ENCODE measurements at regions not wholly inside any gene's neighbourhood (a gene's known extent, or its start where the extent isn't known, plus 50 kb on each side); places are given as distances from the start of the nearest gene placed in this dataset.

- no peak for DNase-seq (ENCODE audit: low read depth in 2 of 2)
Measured at GRCh38 chr14:61192989-61193388, 88.1 kb downstream of the TMEM30B start.

- no peak for DNase-seq (ENCODE audit: low read depth in 2 of 2)
Measured at GRCh38 chr14:61191733-61192132, 89.4 kb downstream of the TMEM30B start.

DNA sequence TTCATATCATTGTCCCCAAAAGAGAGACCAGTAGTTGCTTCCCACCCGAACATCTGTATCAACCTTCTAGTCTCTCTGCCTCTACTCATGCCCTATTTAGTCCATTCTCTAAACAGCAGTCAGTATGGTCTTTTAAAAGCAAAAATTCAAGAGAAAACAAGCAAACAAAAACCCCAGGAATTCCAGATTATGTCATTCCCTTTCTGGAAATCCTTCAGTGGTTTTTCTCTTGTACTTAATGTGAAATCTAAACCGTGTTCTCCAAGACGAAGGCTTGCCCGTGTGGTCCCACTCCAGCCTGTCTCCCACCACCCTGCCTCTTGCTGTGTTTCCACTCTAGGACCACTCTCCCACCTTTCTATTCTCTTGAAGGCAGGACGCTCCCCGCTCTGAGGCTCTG is 90.8 kb downstream of the TMEM30B start:
- DNase-seq (ENCODE audit: low read depth in 2 of 2) = no peak

DNA sequence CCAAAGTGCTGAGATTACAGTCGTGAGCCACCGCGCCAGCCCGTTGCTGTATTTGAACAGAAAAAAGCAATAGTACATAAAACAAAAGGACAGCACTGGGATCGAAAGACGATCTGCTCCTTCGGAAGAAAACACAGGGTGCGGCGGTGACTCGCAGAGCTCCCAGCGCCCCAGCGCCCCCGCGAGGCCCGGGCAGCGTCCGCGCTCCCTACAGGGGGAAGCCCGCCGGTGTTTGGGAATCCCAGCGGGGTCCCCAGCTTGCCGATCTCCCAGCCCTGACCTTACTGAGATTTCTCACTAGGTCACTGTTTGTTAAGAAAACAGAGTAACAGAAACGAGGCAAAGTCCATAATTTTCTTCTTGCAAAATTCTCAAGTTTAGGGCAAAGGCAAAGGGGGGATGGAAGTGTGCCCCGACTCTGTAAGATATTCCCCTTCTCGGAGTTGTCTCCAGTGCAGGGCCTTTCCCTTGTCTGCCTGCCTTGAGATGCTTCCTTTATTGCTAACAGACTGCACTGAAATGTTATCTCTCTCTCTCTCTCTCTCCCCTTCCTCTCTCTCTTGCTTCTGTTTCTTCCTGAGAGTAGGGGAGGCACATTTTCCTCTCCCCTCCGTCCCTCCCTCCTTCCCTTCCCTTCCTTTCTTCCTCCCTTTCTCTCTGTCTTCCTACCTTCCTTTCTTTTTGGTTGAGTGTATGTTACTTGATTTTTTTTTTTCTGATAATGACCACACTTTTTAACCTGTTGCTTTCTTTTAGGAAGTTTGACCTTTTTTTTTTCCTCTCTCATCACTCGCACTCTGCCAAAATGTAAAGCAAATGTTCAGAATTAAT is 91.9 kb downstream of the TMEM30B start:
- DNase-seq (ENCODE audit: low read depth in 2 of 2) = peak in 1 of 2 donors; percentile 30

DNA sequence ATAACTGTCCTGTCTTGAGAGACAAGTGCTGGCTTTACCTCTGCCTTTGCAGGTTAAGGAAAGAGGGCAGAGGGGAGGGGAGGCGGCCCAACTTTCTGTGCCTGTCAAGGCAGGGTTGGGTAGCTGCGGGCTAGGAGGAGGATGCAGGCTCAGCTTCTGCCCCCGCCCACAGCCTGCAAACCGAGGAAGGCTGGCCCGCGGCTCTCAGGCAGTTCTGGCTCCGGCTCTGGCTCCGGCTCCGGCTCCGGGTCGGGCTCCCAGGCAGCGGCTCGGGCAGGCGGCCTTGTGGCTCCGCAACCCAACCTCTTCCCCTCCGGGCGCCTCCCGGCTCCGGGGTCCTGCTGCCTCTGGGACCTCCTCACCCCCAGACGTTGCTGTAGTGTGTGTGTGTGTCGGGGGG is 92.9 kb downstream of the TMEM30B start:
- DNase-seq (ENCODE audit: low read depth in 2 of 2) = no peak

GRCh38 chr14:61187196-61187905 is 93.8 kb downstream of the TMEM30B start:
- no peak for DNase-seq (ENCODE audit: low read depth in 2 of 2)

DNA sequence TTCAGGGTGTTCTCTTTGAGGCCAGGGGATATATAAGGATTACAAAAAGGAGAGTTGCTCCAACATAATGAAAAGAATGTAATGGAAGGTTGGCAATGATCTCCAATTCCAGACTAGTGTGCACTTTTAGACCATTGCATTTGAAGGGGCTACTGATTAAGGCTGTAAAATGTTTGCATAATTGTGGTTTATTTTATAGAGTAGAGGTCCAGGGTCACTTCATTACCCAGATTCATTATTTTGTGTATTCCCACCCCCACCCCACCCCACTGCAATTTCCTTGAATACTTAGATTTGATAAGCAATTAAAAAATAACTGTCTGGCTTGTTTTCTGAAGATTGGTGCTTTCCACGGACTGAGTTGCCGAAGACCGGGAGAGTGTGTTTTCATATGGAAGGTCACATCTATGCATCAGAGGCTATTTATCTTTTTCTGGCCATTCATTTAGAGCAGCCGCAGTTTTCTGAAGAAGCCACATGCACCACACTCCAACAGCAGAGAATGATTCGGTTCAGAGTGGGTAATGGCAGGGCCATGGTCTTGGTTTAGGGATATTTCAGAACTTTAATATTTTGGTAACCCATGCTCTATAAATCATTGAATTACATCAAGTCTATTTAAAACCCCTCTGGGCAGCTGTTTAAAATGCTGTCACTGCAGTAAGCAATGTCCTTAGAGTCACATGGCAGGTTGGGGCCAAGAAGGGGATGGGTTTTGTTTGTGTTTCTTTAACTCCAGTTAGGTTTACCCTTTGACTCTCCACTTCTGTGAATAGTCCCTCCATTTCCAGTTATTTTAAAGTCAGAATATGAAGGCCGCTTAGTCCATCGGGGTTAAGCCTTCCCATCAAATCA is 94.6 kb downstream of the TMEM30B start:
- no peak for DNase-seq (ENCODE audit: low read depth in 2 of 2)

GRCh38 chr14:61185534-61185933 is 95.6 kb downstream of the TMEM30B start:
- DNase-seq (ENCODE audit: low read depth in 2 of 2) = no peak

GRCh38 chr14:61184112-61184511 is 97.0 kb downstream of the TMEM30B start:
- no peak for DNase-seq (ENCODE audit: low read depth in 2 of 2)

- no peak for DNase-seq (ENCODE audit: low read depth in 2 of 2)
Measured at GRCh38 chr14:61183196-61183885, 97.8 kb downstream of the TMEM30B start.

- DNase-seq (ENCODE audit: low read depth in 2 of 2) = no peak
Measured at GRCh38 chr14:61179796-61180398, 101.2 kb downstream of the TMEM30B start.

DNA sequence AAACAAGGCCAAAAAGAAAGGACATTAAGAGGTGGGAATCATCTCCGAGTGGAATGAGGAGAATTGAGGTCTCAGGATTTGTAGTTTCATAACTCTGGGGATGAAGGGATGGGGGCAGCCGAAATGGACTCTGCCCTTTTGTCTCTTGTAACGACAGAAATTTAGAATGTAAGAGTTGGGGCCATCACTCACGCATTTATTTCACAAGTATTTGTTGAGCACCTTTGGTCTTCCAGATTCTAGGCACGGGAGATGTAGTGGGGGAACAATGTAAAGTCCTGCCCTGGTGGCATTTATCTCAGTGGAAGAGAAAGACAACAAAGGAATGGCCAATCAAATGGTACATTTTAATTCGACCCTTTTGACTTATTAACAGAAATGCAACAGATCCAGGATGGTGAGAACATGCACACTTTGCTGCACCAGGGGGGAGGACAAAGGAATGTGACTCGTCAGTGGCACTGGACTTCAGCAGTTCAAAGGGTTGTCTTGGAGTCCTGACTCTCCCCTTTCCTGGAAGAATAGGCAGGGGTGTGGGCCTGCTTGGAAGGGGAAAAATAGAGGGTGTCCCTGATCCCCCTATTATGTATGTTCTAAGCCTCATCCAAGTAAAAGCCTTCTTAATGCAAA is 102.0 kb downstream of the TMEM30B start:
- no peak for DNase-seq (ENCODE audit: low read depth in 2 of 2)

DNA sequence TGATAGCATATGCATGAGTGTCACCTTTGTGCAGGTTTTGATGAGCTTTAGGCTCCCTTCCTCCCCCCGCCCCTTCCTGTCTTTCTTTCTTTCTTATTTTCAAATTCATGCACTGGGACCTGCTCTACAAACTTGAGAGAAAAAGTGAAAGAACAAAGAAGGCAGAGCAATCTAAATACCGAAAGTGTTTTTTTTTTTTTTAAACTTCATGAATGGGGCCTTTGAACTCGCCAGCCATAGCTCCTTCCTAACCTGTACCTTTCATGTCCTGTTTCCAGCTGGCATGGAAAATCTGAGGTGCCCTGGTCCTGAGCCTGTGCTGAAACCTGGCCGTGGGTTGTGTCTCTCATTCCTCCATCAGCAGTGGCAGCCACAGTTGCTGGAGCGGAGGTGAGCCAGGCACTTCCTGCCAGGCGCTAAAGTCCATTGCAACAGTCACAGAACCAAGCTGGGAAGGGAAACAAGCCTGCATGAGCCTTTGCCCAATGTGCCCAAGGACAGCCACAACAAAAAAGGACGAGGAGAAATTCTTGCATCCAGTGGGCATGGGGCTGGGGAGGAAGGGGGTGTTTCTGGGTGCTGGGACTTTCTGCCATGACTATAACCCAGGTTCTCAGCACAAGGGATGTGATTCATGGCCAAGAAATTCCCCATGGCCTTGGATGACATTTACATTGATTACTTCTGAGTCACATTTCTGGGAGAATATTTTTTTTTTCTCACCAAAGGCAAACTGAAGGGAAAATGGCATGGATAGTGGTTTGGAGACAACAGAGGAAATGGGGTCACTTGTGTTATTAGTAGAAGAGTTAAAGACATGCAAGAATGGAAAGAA is 102.7 kb downstream of the TMEM30B start:
- DNase-seq (ENCODE audit: low read depth in 2 of 2) = peak; percentile 60 to 64

GRCh38 chr14:61177279-61178225 is 103.6 kb downstream of the TMEM30B start:
- DNase-seq (ENCODE audit: low read depth in 2 of 2) = no peak

GRCh38 chr14:61176686-61177085 is 104.5 kb downstream of the TMEM30B start:
- no peak for DNase-seq (ENCODE audit: low read depth in 2 of 2)

DNA sequence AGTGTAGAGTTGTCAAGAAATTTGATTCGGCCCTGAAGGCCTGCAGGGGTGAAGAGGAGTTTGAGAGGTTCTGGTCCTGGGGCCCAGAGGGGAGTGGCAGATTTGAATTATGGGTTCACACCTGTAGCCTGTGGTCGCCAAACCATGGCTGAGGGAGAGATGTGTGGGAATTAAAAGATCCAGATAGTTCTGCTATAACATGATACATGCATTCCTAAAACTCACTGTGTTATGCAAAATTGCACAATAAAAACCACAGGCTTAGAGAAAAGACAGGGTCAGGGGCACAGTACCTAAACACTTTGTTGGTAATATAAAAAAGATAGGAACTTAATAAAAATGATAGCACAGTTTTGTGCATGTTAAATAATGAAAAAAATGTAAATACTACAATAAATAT is 106.2 kb downstream of the TMEM30B start:
- DNase-seq (ENCODE audit: low read depth in 2 of 2) = no peak

DNA sequence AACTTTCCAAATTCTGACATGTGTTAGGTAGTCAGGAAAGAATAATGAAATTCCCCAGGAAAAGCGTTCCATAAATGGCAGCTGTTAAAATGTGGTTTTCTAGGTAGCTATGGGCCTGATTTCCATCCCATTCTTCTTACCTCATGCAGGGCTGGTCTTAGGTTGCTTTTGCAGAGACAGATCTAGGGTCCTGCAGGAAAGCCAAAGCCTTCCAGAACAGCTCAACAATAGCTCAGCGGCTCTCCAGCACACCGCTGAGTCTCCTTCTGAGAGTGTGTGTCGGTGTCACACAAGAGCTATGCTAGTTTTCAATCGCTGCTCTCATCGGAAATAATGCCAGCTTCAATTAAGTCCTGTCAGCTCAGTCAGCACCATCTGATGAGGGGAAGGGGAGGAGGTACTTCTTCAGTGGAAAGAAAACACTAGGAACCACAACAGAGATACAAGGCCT is 106.7 kb downstream of the TMEM30B start:
- DNase-seq (ENCODE audit: low read depth in 2 of 2) = no peak

GRCh38 chr14:61171727-61172126 is 109.4 kb downstream of the TMEM30B start:
- DNase-seq (ENCODE audit: low read depth in 2 of 2) = no peak

DNA sequence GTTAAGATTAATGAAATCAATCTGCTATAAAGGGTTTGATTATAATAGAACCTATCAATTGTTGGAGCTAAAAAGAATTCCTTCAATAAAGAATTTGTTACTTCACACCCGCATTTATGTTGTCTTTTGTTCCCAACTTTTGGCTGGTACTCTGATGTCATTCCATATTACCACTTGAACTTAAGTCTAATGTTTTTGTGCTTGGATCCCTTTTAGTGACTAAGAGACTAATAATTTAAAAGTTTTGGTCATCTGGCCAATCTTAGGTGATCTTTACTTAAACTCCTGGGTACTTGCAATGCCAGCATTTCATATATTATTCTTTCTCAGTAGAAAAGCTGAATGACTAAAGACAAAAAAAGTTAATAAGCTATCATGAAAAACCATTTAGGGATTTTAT is 113.0 kb downstream of the TMEM30B start:
- DNase-seq (ENCODE audit: low read depth in 2 of 2) = no peak
